Lower leg skin (tissue), 4 donors: ENCODE measurements at regions not wholly inside any gene's neighbourhood (a gene's known extent, or its start where the extent isn't known, plus 50 kb on each side); places are given as distances from the start of the nearest gene placed in this dataset.

Source experiments
- DNase-seq, 2 donors: peaks; one replicate each; pipeline ENCODE4 v3.0.0-alpha.2; 2019; ENCODE audit warnings: low spot score in 2 of 2
- H3K4me3 ChIP-seq: fragments of 200-600 bp; sonication (generic); 2 replicates; pipeline ENCODE4 v1.5.1; 2017; ENCODE audit warnings: mild to moderate bottlenecking, low read depth; ENCODE audit not compliant: poor library complexity, severe bottlenecking
- CTCF ChIP-seq, 3 donors: fragments of 450-650 bp; IDR thresholded peaks; one replicate each; pipeline ENCODE4 v1.5.1; 2016; ENCODE audit warnings: antibody characterized with exemption in 3 of 3, mild to moderate bottlenecking in 3 of 3, moderate library complexity in 2 of 3
- POLR2A ChIP-seq, 2 donors: fragments of 450-650 bp; IDR thresholded peaks; one replicate each; pipeline ENCODE4 v1.6.1; 2016 to 2017; ENCODE audit warnings: antibody characterized with exemption in 2 of 2, mild to moderate bottlenecking in 1 of 2, moderate library complexity in 1 of 2
- WGBS, 2 donors: methylation state at CpG; one replicate each; pipeline ENCODE4 v1.1.5; 2018; 5-methylcytosine and 5-hydroxymethylcytosine counted together
- intact Hi-C: fragments of 100-400 bp; cut with DNase I; formaldehyde crosslinking; loops from one replicate; pipeline ENCODE4 v1.15.0; 2023; ENCODE audit warnings: low total_unique reads

GRCh38 chr9:12613071-12613470 lies 80.1 kb upstream of the TYRP1 start:
- intact Hi-C loops: no loop called here

GRCh38 chr9:12614488-12614887 lies 78.7 kb upstream of the TYRP1 start:
- WGBS, 2 donors: 77 to 86% methylated on average over 3 of the region's 3 CpGs
- H3K4me3 ChIP-seq: no peak overlapping the region
- intact Hi-C loops: no loop called here
- DNase-seq: no peak
- TF ChIP-seq POLR2A (IDR thresholded peaks at IDR 0.05) (no peak), CTCF (IDR thresholded peaks at IDR 0.05) (no peak)

More at GRCh38 chr9:12613071-12613470, 80.1 kb upstream of the TYRP1 start:
- TF ChIP-seq CTCF (IDR thresholded peaks at IDR 0.05) (no peak), POLR2A (IDR thresholded peaks at IDR 0.05) (no peak)
- 69 to 72% methylated on average over 1 of the region's 1 CpG for WGBS, 2 donors
- DNase-seq: no peak
- no peak overlapping the region for H3K4me3 ChIP-seq

GRCh38 chr9:12618956-12619355 lies 74.2 kb upstream of the TYRP1 start:
- TF ChIP-seq CTCF (IDR thresholded peaks at IDR 0.05): no peak
- TF ChIP-seq POLR2A (IDR thresholded peaks at IDR 0.05): no peak
- no peak for DNase-seq
- intact Hi-C loops: no loop called here
- no peak overlapping the region for H3K4me3 ChIP-seq
- 48 to 51% methylated on average over 2 of the region's 2 CpGs for WGBS, 2 donors

- TF ChIP-seq CTCF (IDR thresholded peaks at IDR 0.05): no peak
- no peak for DNase-seq
- H3K4me3 ChIP-seq: no peak overlapping the region
- 96 to 100% methylated on average over 1 of the region's 1 CpG for WGBS, 2 donors
- intact Hi-C loops: no loop called here
Observed at GRCh38 chr9:12625844-12626243, 67.3 kb upstream of the TYRP1 start.

GRCh38 chr9:12627096-12627495 lies 66.1 kb upstream of the TYRP1 start:
- no peak for DNase-seq
- TF ChIP-seq POLR2A (IDR thresholded peaks at IDR 0.05) (no peak), CTCF (IDR thresholded peaks at IDR 0.05) (no peak)
- WGBS, 2 donors: 59 to 63% methylated on average over 1 of the region's 1 CpG

GRCh38 chr9:12628546-12628945 lies 64.6 kb upstream of the TYRP1 start:
- WGBS, 2 donors: 85 to 89% methylated on average over 1 of the region's 1 CpG
- DNase-seq: no peak
- no peak for TF ChIP-seq POLR2A (IDR thresholded peaks at IDR 0.05)
- TF ChIP-seq CTCF (IDR thresholded peaks at IDR 0.05): no peak
- intact Hi-C loops: no loop called here
- no peak overlapping the region for H3K4me3 ChIP-seq

More at GRCh38 chr9:12627096-12627495, 66.1 kb upstream of the TYRP1 start:
- intact Hi-C loops: no loop called here
- H3K4me3 ChIP-seq: no peak overlapping the region
